ENCODE measurements at regions not wholly inside any gene's neighbourhood (a gene's known extent, or its start where the extent isn't known, plus 50 kb on each side); places are given as distances from the start of the nearest gene placed in this dataset.

DNA sequence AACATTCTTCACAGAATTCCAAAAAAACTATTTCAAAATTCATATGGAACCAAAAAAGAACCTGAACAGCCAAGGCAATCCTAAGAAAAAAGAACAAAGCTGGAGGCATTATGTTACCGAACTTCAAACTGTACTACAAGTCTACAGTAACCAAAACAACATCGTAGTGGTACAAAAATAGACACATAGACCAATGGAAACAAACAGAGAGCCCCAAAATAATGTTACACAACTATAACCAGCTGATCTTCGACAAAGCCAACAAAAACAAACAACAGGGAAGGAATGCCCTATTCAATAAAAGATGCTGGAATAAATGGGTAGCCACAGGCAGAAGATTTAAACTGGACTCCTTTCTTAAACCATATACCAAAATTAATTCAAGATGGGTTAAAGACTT, 1189.6 kb downstream of the PCDH18 start:
- DNase-seq: no peak

DNA sequence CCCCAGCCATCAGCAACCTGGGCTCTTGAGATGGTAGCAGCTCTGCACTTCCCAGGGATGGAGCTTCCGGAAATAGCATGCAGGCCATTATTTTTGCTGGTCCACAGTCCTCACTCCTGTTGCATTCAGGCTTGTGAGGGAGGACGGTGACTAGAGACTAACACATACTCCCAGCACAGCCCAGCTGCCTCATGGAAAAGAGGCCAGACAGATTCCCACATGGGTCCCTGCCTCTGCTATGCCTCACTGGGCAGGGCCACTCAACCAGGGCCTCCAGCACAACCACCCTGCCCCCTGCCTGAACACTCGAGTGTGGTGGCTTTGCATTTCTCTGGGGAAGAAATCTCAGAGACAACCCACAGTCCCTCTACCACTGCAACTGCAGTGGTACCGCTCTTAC, 1195.1 kb downstream of the PCDH18 start:
- DNase-seq: no peak

DNA sequence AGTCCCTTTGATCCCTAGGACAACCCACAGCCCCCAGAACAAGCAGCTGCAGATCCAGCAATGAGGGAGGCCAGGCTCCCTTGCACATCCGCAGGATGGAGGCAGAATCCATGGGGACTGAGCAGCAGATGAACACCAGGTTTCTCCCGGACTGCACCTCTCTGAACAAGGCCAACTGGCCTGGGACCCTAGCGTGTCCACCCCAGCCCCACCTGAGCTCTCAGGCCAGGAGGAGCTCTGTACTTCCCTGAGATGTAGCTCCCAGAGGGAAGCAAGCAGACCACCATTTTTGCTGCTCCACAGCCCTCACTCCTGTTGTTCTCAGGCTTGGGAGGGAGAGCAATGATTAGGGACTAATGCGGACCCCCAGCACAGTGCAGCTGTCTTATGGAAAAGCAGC, 1195.8 kb downstream of the PCDH18 start:
- no peak for DNase-seq

DNA sequence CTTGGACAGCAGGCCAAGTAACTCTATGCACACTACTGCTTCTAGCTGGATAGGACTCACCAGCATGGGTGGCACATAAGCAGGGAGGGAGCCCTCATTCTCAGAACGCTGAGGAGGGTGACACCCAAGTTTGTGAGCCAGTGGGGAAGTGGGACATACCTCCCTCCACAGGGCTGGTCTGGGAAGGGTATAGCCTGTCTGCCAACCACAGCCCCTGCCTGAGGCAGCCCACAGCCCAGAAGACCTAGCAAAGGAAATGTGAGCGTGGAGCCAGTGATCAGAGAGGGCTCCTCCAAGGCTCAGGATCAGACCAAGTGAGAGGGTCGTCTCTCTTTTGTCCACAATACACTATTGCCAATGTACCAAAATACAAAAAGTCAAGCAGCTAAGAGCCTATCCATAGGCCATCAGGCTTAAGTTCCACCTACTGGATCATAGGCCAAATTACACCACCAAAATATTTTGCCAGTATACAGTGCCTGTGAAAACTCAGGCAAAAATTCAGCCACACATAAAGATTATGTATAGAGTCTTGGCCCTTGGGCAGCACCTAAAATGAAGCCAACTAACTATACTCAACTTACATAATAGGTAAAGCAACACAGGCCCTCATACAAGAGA, 1203.1 kb downstream of the PCDH18 start:
- no peak for DNase-seq

DNA sequence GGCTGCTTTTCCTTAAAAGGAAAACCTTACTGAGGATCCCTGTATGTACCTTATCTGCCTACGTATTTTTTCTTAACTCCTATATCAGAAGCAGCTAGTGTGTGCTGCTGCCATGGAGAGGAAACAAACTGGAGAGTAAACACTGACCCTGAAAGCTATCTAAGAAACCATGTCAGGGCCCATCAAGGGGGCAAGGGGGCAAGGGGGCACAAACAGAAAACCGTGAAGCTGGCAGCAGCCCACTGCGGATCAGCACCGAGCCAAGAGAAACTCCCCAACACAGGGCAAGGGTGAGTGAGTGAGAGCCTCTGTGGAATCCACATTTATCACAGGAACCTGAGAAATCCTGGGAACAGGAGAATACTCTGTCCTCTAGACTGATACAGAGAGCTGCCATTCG, 1204.2 kb downstream of the PCDH18 start:
- DNase-seq: no peak

DNA sequence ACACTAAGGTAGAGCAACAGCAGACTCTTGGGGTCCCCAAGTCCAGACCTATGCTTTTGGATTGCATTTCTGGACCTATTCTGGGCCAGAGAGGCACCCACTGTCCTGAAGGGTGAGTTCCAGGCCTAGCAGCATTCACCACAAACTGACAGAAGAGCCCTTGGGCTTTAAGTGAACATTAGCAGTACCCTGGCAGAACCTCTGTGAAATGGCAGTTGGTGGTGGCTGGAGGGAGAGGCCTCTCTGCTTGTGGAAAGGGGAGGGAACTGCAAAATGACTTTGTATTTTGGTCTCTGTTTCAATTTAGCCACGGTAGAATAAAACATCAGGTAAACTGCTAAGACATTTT, 1211.9 kb downstream of the PCDH18 start:
- no peak for DNase-seq

DNA sequence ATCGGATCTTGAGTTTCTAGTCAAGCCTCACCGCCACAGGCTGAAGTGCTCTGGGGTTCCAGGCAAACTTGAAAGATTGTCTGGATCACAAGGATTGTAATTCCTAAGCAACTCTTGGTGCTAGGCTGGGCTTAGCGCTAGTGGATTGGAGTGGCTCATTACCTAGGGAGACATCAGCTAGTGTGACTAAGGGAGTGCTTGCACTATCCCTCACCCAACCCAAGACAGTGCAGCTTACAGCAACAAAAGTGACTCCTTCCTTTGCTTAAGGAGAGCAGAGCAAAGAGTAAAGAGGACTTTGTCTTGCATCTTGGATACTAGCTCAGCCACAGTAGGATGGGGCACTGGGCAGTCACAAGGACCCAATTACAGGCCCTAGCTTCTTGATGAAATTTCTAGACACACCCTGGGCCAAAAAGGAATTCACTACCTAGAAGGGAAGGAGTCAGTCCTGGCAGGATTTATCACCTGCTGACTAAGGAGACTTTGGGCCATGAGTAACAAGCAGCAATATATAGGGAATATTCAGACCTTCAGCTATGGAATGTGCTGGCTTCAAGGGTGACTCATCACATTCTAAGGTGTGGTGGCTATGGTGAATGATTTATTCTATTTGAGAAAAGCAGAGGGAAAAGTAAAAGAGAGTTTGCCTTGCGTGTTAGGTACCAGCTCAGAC, 1212.4 kb downstream of the PCDH18 start:
- no peak for DNase-seq

DNA sequence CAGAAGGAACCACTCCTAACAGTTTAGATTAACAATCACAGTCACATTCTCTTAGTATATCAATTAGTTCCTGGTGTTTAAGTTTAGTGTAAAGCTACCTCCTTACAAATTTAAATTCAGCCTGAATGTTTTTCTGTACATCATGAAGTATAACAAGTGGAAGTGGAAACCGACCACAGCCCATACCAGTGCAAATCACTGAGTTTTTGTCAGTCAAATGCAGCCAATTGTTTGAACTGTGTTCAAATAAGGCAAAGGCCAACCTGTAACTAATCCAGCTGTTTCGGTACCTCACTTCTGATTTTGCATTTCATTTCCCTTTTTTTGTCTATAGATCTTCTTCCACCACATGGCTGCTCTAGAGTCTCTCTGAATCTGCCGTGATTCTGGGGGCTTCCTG, 1215.3 kb downstream of the PCDH18 start:
- DNase-seq: no peak

DNA sequence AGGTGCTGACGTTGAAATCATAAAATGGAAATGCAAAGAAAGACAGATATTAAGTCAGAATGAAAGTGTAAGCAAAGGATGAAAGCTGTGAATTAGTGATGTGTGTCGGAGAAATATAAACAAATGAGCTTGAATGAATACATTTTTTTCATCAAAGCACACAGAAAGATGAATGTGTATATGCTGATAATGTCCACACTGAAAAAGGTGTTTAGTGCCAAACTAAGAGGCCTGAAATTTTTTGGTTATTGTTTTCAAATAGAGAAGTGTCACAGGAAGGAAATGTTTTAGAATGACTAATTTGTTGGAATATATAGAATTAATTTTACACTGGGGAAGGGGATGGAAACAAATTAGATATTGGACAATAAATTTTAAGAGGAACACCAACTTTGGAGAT, 1217.6 kb downstream of the PCDH18 start:
- no peak for DNase-seq

DNA sequence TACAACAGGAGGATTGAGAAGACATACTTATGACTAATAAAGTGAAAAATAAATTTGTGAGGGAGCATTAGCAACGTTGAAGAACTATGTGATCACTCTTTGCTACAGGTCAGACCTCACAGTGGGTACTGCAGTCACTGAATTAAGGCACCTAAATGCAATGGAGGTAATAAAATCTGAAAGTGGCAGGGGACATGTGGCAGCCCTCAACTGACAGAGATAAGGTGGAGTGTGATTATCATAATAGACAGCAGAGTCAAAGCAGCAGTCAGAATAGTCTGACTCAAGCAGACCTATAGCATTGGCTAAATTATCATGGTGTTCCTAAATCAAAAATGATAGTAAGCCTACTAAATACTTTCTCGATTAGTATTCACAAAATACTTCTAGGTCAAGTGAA, 1220.5 kb downstream of the PCDH18 start:
- DNase-seq: no peak

DNA sequence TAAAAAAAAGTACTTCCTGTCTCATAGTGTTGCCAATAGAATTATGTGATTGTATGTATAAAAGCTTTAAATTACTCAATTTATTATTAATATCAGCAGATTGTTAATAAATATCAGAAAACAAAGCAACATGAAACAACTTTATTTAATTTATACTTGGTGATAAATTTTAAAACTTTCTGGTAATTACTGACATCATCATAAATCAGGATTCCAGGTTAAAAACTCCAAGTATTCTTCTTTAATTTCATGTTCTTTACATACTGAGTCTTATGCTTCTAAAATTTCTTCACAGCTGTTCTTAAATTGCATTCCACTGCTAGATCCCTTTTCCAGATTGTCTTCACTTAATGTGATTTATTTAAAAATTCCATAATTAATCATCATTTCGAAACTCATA, 1224.5 kb downstream of the PCDH18 start:
- no peak for DNase-seq

DNA sequence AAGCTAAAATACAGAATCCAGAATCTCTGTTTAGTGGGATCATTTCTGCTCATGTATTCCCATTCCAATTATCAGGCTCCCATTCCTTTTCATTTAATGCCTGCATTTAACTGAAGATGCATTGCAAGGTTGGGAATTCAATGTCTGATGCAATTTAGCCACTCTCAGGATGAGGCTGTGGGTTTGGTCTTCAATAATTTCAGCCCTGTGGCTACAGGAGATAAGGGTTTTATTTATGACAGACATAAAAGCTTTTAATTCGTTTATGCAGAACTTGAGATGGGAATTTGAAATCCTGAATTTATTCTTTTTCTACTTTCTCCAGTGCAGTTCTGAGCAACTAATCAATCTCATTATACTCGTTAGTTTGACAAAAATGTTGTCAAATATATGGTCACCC, 1225.9 kb downstream of the PCDH18 start:
- DNase-seq: no peak

DNA sequence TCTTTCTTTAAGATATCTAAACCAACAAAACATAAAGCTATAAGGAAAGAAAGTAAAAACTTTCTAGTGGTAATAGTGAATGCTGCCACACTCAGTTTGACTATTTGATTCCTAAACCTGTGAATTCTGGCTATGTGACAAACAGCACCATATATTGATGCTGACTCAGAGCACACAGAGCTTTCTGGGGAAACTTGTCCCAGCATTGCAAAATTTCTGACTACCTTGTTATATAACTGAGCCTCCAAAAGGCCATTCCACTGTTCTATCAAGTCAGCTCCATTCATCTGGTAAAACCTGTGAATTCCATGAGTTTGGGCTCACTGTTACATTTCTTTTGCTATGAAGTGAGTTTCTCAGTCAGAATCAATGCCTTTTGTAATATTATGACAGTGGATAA, 1229.7 kb downstream of the PCDH18 start:
- no peak for DNase-seq

DNA sequence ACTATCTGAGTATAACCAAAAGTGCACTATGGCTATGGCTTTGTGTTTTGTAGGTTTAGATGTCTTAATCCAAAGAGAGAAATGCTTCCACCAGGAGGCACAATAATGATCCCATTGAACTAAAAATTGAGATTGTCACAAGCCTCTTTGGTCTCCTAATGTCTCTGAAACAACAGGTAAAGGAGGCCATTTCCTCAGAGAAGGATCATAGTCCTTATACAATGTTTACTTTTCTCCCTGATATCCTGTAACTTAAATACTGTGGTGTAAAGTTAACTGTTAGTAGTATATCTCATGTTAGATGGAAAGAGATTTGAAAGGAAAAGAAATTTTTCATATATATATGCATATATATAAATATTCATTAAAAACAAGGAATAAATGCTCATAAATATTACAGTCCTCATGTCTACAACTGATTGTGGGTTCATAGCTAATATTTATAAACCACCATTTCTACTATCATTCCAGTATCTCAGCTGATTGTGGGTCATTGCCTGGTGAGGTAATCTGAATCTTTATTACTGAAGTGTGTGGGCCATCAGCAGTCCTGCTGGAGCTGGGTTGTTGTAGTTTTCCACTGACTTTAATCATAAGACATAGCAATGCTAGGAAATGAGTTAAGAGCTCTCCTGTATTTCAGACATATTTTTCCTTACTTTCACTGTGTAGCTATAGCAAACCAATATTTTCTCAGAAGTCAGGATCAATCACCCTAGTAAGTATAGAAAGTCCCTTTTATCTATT, 1230.4 kb downstream of the PCDH18 start:
- DNase-seq: no peak

DNA sequence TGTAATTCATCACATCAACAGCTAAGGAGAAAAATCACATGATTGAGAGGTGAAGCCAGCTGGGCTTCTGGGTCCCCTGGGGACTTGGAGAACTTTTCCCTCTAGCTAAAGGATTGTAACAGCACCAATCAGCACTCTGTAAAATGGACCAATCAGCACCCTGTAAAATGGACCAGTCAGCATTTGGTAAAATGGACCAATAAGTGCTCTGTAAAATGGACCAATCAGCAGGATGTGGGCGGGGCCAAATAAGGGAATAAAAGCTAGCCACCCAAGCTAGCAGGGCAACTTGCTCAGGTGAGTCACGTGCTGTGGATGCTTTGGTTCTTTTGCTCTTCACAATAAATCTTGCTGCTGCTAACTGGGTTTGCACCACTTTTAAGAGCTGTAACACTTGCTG, 1248.3 kb downstream of the PCDH18 start:
- no peak for DNase-seq

DNA sequence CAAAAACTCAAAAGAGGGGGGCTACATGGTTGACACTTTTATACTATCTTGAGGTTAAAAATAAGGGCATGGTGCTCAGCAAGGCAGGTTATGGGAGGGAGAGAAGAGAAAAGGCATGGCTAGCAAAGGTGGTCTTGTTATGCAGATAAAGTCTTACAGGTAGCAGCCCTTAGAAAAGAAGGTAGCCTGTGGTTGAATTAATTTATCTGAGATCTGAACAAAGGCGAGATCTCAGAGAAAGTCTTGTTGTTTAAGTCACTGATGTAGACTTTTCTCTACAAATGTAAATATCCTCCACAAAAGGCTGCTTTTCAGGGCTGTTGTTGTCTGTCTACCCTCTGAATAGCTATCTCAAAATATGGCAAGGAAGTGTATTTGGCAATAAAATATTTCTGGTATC, 1250.4 kb downstream of the PCDH18 start:
- DNase-seq: no peak

DNA sequence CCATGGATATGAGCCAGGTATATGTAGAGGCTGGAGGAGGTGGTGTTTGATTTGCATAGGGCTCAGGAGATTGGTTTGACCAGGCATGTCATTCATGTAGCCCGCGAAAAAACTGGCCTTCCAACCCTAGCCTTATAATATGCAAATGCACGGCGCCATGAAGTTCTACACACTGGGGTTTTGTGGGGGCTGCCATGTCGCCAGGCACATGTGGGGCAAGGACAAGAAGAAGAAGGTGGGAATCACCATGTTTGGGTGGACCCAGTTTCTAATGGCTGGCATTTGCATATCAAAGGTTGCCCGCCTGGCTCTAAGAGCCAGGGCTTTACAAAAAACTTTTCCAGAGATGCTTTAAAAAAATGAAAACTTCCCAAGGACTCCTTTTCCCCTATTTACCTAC, 1251.0 kb downstream of the PCDH18 start:
- DNase-seq: no peak

DNA sequence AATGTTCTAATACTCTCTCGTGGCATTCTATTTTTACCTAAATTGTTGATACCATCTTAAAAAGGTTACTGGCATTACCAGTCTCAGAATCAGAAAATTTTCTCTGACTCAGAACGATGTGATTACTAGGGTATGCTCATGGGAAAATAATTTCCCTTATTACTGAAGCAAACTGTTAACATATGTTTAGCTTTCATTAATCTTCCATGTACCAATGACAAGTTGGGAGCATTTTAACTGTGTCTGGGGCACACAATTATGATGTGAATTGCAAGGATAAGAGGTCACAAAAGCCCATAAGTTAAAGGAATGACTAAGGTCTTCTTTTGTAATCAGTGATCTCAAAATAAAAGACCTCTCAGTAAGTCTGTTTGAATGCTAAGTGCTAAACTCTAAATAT, 1254.6 kb downstream of the PCDH18 start:
- no peak for DNase-seq

DNA sequence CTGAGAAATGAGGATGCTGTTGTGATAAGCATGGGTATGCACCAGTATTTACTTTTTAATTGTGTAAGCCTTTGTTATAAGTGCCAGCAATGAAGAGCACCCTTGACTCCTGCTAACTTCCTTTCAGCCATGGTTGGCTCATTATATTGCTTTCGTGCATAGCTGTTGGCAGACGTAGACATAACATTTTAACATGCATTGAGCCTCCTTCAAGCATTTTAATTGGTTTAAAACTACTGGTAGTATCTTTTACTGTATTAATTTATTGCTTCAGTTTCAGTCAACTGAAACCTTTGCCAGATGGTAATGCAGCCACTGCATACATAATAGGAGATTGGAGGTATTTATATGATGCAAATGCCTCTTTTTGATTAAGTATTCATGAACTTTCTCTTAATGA, 1285.4 kb downstream of the PCDH18 start:
- DNase-seq: peak; percentile 49

DNA sequence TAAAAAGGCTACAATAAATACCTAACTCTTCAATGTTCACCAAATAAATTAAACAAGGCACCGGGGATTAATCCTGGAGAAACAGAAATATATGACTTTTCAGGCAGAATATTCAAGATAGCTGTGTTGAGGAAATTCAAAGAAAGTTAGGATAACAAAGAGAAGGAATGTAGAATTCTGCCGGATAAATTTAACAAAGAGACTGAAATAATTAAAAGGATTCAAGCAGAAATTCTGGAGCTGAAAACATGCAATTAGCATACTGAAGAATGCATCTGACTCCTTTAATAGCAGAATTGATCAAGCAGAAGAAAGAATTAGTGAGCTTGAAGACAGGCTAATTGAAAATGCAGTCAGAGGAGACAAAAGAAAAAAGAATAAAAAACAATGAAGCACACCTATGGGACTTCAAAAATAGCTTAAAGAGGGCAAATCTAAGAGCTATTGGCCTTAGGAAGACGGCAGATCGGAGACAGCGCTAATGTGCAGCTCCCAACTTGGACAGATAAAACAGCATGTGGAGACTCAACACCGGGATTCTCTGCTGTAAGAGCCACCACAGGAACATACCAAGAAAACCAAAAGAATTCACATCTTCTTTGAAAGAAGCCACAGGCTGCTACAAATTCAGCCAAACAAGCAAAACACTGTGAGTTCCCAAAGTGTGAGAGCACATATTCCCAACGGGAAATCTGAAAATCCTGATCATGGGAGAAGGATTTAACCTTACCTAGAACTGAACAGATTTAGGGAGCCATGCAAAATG, 1290.9 kb downstream of the PCDH18 start:
- DNase-seq: no peak

DNA sequence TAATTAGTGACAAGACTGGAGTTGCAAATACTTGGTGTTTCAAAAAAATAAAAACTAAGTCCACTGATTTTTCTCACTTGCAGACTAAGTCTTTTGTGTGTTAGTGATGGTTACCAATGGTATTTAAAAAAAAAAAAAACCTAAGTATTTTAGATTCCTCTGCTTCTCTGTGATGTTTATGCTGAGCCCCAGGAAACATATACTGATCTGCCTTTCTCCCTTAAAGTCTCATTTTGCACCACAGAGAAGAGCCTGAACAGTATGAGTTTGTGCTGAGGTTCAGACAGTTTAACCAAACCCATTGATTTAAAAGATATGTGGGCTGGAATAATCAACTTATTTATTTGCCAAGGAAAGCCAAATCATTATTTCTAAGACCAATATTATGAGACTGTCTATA, 1305.0 kb downstream of the PCDH18 start:
- DNase-seq: no peak

DNA sequence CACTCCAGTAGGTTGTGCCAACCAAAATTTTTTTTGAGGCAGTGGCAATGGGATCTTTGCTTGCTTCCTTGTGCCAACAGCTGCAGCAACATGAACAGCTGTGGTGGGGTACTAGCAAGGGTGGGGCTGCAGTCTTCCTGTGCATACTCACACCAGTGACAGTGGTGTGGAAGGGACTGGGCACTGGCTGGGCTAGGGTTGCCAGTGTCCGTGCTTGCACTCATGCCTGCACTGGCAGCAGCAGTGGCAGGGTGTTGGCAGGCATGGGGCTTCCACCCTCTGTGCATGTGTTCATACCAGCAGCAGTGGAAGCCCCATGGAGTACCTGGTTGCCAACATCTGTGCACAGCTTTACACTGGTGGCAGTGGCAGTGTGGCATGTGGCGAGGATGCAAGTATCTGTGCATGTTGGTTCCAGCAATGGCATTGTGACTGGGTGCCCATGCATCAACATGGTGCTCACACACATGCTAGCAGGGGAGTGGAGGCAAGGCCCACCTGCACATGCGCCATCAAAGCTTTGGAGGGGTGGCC, 1312.6 kb downstream of the PCDH18 start:
- no peak for DNase-seq

DNA sequence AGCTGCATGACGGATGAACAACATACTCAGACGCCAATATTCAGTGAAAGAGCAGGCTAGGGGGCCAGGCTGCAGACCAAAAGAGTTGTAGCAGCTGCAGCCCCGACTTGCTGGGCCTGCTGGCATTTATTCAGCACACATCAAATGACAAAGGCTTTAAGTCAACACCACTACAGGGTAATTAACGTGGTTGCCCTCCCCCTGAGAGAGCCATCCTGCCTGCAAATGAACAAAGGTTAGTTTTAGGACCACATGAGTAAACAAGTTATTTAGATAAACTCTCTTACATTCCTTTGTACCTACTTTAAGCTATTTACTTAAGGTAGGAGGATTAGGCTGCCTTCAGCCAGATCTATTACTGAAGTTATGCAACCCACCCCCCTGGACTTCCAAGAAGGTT, 1329.1 kb downstream of the PCDH18 start:
- DNase-seq: no peak

DNA sequence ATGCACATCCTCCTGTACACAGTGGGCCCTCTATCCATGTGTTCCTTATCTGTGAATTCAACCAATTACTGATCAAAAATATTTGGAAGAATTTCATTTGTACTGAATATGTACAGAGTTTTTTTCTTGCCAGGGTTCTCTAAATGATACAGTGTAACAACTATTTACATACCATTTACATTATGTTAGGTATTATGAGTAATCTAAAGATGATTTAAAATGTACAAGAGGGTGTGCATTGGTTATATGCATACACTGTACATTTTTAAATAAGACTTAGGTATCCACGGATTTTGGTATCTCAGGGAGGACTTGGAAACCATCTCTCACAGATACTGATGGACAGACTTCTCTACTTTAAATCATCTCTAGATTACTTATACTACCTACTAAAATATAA, 1333.9 kb downstream of the PCDH18 start:
- DNase-seq: no peak

All from NCI-H510A treated with DMSO at 0.1 percent for 48 hours (cell line).